ENCODE measurements at regions not wholly inside any gene's neighbourhood (a gene's known extent, or its start where the extent isn't known, plus 50 kb on each side); places are given as distances from the start of the nearest gene placed in this dataset.

GRCh38 chr11:8820401-8820800 is 90.6 kb upstream of the AKIP1 start:
- DNase-seq (ENCODE audit: low read depth in 3 of 3, low spot score in 2 of 3) = no peak

GRCh38 chr11:8822469-8822868 is 88.5 kb upstream of the AKIP1 start:
- no peak for DNase-seq (ENCODE audit: low read depth in 3 of 3, low spot score in 2 of 3)

GRCh38 chr11:8823174-8823742 is 87.7 kb upstream of the AKIP1 start:
- DNase-seq (ENCODE audit: low read depth in 3 of 3, low spot score in 2 of 3) = no peak

GRCh38 chr11:8826139-8826786 is 84.7 kb upstream of the AKIP1 start:
- no peak for DNase-seq (ENCODE audit: low read depth in 3 of 3, low spot score in 2 of 3)

GRCh38 chr11:8826901-8827560 is 84.0 kb upstream of the AKIP1 start:
- DNase-seq (ENCODE audit: low read depth in 3 of 3, low spot score in 2 of 3) = no peak

- DNase-seq (ENCODE audit: low read depth in 3 of 3, low spot score in 2 of 3) = no peak
These were observed 82.9 kb upstream of the AKIP1 start for GRCh38 chr11:8828046-8828445.

GRCh38 chr11:8828580-8829361 is 82.2 kb upstream of the AKIP1 start:
- DNase-seq (ENCODE audit: low read depth in 3 of 3, low spot score in 2 of 3) = no peak

- no peak for DNase-seq (ENCODE audit: low read depth in 3 of 3, low spot score in 2 of 3)
These were observed 81.4 kb upstream of the AKIP1 start for GRCh38 chr11:8829556-8829955.

- DNase-seq (ENCODE audit: low read depth in 3 of 3, low spot score in 2 of 3) = no peak
These were observed 80.3 kb upstream of the AKIP1 start for GRCh38 chr11:8830641-8831040.

- DNase-seq (ENCODE audit: low read depth in 3 of 3, low spot score in 2 of 3) = no peak
These were observed 79.1 kb upstream of the AKIP1 start for GRCh38 chr11:8831861-8832260.

- DNase-seq (ENCODE audit: low read depth in 3 of 3, low spot score in 2 of 3) = peak in 1 of 3 donors; percentile 51
These were observed 78.3 kb upstream of the AKIP1 start for GRCh38 chr11:8832571-8833260.

GRCh38 chr11:8833568-8834315 is 77.2 kb upstream of the AKIP1 start:
- no peak for DNase-seq (ENCODE audit: low read depth in 3 of 3, low spot score in 2 of 3)

- no peak for DNase-seq (ENCODE audit: low read depth in 3 of 3, low spot score in 2 of 3)
These were observed 76.6 kb upstream of the AKIP1 start for GRCh38 chr11:8834379-8834778.

- no peak for DNase-seq (ENCODE audit: low read depth in 3 of 3, low spot score in 2 of 3)
These were observed 72.7 kb upstream of the AKIP1 start for GRCh38 chr11:8838248-8838647.

GRCh38 chr11:8839306-8839956 is 71.6 kb upstream of the AKIP1 start:
- no peak for DNase-seq (ENCODE audit: low read depth in 3 of 3, low spot score in 2 of 3)

- no peak for DNase-seq (ENCODE audit: low read depth in 3 of 3, low spot score in 2 of 3)
These were observed 70.7 kb upstream of the AKIP1 start for GRCh38 chr11:8839957-8840945.

GRCh38 chr11:8841899-8842298 is 69.1 kb upstream of the AKIP1 start:
- DNase-seq (ENCODE audit: low read depth in 3 of 3, low spot score in 2 of 3) = no peak

- no peak for DNase-seq (ENCODE audit: low read depth in 3 of 3, low spot score in 2 of 3)
These were observed 52.2 kb upstream of the AKIP1 start for GRCh38 chr11:8858808-8859207.
